GM19239 (cell line): ENCODE measurements at regions not wholly inside any gene's neighbourhood (a gene's known extent, or its start where the extent isn't known, plus 50 kb on each side); places are given as distances from the start of the nearest gene placed in this dataset.
"Not testable (repeated sequence)": the region's sequence is repeated elsewhere in the genome, so short reads cannot be mapped to it uniquely, and the experiment has no call there.

Source experiments
- DNase-seq: peaks from one replicate; pipeline ENCODE4 v3.0.0; 2011; ENCODE audit warnings: low spot score; ENCODE audit not compliant: insufficient read length
- FAIRE-seq: peaks from 2 replicates; lab custom pipeline; 2011; peaks lifted over from hg19 to GRCh38; lab: Jason Lieb, UNC

DNA sequence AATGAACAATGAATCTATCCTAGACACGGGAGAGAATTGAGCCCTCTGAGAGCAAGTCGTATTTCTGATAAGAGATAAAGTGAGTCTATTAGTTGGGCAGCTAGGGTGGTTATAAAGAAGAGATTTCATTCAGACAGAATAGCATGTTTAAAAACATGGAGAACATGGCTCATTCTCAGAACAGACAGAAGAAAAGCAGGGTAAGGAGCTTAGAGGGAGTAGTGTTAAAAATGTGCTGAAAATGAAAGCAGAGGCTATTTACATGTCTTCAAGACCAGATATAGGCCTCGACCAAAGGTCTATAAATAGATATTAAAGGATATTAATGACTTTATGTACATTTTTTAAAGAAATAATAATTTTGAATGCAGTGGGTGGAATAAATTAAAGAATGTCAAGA is 149.5 kb downstream of the SLITRK1 start:
- no peak for FAIRE-seq
- no peak for DNase-seq

GRCh38 chr13:83731113-83731512 is 151.2 kb downstream of the SLITRK1 start:
- FAIRE-seq = no peak
- DNase-seq = no peak

DNA sequence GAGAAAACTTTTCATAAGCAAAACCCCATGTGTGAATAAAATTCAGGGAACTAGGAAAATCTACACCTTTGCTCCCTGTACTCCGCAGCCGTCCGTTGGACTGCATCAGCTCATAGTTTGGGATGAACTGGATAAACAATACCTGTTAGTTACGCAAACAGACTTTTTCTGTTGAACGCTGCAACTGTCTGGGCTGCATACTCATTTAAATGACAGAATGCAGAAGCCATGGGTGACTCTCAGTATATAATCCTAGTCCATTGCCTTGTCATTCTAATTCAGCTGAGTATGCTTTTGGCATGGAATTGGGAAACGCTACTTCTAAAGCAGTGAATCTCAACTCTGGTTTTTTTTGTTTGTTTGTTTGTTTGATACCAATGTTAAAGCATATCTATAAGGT is 151.6 kb downstream of the SLITRK1 start:
- no peak for DNase-seq
- no peak for FAIRE-seq

DNA sequence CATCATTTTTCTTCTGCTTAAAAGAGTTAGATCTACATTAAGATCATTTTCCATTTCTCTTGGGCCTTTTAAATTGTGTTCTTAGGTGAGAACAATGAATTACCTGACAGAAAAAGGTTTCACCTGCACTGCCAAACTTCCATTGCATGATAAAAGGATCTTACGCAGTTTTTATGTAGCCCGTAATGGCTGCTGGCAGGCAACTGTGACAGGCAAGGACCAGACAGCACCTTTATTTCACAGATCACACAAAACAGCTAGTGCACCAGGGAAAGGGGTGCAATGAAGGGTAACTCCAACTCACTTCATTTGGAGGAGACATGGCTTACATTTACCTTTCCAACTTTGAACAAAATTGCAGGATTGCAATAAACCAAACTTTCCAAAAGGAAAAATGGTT is 159.8 kb downstream of the SLITRK1 start:
- no peak for DNase-seq
- FAIRE-seq = no peak

- no peak for DNase-seq
- no peak for FAIRE-seq
Measured at GRCh38 chr13:83716121-83716520, 166.2 kb downstream of the SLITRK1 start.

- FAIRE-seq = no peak
- DNase-seq = no peak
Measured at GRCh38 chr13:83714236-83714635, 168.0 kb downstream of the SLITRK1 start.

- DNase-seq (no peak), FAIRE-seq (no peak)
Measured at GRCh38 chr13:83710133-83710515, 172.2 kb downstream of the SLITRK1 start.

DNA sequence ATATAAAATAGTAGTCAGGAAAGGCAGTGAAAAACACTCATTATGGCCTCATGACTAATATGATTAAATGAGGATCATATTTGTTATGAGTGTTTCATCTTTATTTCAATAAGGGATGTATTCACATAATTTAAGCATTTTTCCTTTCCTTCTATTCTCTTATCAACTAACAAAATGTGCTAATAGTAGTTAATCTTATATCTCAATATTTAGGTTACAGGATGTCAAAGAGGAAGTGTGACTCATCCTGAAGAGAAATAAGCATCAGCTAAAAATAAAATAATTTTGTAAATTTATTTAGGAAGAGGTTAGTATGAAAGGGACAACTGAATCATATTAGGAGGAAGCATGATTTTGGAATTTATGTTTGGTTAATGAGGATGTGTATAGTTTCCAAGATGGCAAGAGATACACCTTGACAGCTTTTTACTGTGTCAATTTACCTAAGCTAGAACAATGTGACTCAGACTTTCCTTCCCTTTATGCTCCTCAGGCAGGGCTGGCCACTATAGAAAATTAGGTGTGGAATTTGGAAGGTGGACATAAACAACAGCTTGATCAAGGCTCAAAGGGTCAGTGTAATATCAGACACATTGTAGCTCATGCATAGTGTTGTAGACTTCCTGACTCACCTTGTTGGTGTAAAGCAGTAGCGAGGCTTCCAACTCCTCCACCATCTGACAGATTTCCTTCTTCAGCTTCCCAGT is 172.7 kb downstream of the SLITRK1 start:
- FAIRE-seq (no peak), DNase-seq (no peak)

DNA sequence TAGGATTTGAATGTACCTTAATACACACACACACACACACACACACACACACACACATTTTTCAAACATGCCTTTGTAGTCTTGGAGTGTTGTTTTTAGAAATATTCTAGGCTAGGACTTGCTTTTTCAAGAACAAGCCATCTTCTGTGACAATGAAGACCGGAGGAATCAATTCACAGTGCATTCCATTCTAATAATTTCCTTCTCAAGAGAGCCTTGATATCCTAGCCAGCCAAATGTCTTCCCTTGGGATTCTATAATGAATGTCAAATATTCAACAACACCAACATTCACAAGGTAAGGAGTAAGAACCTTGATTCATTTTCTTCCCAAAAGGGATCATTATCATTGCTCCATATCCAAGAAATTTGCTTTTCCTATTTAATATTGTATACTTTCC is 180.3 kb downstream of the SLITRK1 start:
- no peak for DNase-seq
- FAIRE-seq = no peak

- DNase-seq (no peak), FAIRE-seq (no peak)
Measured at GRCh38 chr13:83692800-83693199, 189.5 kb downstream of the SLITRK1 start.

DNA sequence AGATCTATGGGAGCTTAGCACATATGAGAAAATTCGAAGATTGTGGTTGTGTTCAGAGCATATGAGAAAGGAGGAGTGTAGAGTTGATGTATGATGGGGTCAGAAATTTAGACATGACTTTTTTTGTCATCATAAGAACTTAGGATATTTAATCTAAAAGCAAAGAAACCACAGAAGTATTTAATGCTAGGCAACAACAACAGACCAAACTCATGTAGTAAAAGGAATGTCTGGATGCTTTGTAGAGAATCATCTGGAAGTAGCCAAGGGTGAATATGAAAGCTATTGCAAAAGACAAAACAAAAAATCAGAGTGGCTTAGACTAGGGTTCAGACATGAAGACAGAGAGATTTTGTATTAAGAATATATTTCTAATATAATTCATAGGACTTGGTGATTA is 190.3 kb downstream of the SLITRK1 start:
- DNase-seq = no peak
- no peak for FAIRE-seq

DNA sequence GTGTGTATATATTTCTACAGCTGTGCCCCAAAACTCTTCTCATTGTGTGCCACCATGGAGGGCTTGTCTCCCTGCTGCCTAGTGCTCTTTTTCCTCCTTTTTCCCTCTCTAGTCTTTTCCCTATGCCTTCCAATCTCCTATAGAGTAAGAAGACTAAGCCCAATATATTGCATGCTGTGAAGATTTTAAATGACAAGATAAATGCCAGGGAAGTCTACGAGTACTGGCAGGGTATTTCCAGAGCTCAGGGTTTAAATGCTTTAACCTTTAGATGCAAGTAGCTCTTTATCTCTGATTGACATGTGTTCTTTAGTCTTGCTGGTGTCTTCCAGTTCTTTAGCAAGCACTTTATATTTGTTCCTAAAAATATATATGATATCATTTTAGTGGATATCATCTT is 200.7 kb downstream of the SLITRK1 start:
- FAIRE-seq = no peak
- DNase-seq = no peak

GRCh38 chr13:83677985-83678384 is 204.3 kb downstream of the SLITRK1 start:
- no peak for DNase-seq
- no peak for FAIRE-seq

GRCh38 chr13:83672612-83673011 is 209.7 kb downstream of the SLITRK1 start:
- no peak for FAIRE-seq
- DNase-seq = no peak

DNA sequence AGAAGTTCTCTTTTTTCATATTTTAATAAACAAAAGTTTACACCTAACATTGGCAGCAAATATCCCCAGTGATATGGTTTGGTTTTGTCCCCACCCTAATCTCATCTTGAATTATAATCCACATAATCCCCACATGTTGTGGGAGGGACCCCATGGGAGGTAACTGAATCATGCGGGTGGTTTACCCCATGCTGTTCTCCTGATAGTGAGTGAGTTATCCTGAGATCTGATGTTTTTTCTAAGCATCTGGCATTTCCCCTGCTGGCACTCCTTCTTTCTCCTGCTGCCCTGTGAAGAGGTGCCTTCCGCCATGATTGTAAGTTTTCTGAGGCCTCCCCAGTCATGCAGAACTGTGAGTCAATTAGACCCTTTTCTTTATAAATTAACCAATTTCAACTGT is 214.7 kb downstream of the SLITRK1 start:
- DNase-seq (no peak), FAIRE-seq (no peak)

GRCh38 chr13:83666141-83666540 is 216.1 kb downstream of the SLITRK1 start:
- no peak for DNase-seq

DNA sequence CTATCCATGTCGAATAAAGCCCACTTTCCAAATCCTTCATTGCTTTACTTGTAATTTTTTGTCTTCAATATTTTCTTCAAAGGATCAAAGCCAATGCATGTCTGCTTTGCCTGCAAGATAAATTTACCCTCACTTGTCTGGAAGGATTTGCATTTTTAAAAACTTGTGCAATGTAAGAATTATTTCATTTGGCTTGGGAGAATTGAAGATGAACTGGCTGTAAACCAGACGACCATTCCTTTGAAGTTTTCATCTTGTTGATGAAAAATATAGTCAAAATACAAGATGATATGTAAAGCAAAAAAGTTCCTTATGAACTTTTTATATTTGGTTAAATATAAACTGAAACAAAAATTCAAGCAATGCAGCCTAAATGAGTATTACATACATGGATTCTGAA is 225.0 kb downstream of the SLITRK1 start:
- FAIRE-seq = no peak
- no peak for DNase-seq

More at GRCh38 chr13:83666141-83666540, 216.1 kb downstream of the SLITRK1 start:
- FAIRE-seq = no peak

- FAIRE-seq, DNase-seq: not testable (repeated sequence)
Measured at GRCh38 chr13:83642617-83643016, 239.7 kb downstream of the SLITRK1 start.

DNA sequence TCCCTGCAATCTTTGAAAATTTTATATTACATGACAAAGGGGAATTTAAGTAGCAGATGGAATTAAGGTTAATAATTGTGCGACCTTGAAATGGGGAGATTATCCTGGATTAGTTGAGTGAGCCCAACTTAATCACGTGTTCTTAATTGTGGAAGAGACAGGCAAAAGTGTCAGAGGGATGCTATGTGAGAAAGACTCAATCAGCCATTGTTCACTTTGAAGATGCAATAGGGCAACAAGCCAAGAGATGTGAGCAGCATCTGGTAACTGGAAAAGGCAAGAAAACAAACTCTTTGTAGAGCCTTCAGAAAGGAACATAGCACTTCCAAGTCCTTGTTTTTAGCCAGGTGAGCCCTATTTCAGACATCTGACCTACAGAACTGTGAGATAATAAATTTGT is 247.7 kb downstream of the SLITRK1 start:
- DNase-seq (no peak), FAIRE-seq (no peak)

GRCh38 chr13:83633746-83634145 is 248.5 kb downstream of the SLITRK1 start:
- no peak for DNase-seq
- FAIRE-seq = no peak

- FAIRE-seq (no peak), DNase-seq (no peak)
Measured at GRCh38 chr13:83622422-83622784, 259.9 kb downstream of the SLITRK1 start.

GRCh38 chr13:83621765-83622421 is 260.4 kb downstream of the SLITRK1 start:
- DNase-seq (no peak), FAIRE-seq (no peak)
